Activated CD8-positive, alpha-beta T cell treated with anti-CD3 and anti-CD28 coated beads for 36 hours (primary cell): ENCODE measurements at regions not wholly inside any gene's neighbourhood (a gene's known extent, or its start where the extent isn't known, plus 50 kb on each side); places are given as distances from the start of the nearest gene placed in this dataset.

ENCODE experiments used
- ATAC-seq: fragments of 200-7000 bp; cut with Tn5 transposase; one replicate; pipeline ENCODE4 v1.10.0; 2021; ENCODE audit warnings: mild to moderate bottlenecking, moderate library complexity
- CTCF ChIA-PET: fragments of 350-600 bp; sonication (Branson Sonifier 250); formaldehyde crosslinking; loops from one replicate; lab custom pipeline; 2021; ENCODE audit warnings: antibody characterized with exemption; lab: Charles Lee
- POLR2A ChIA-PET: fragments of 350-600 bp; sonication (Branson Sonifier 250); formaldehyde crosslinking; loops from one replicate; lab custom pipeline; 2021; ENCODE audit warnings: antibody characterized with exemption; lab: Charles Lee
- DNase-seq: peaks from one replicate; pipeline ENCODE4 v3.0.0-alpha.2; 2020
- H3K27ac Mint-ChIP-seq: one replicate; pipeline ENCODE4 v1.8.0; 2021; ENCODE audit warnings: mild to moderate bottlenecking, mixed read lengths
- H3K27me3 Mint-ChIP-seq: one replicate; pipeline ENCODE4 v1.8.0; 2021; ENCODE audit warnings: mixed read lengths
- H3K36me3 Mint-ChIP-seq: one replicate; pipeline ENCODE4 v1.8.0; 2021; ENCODE audit warnings: low read depth, mixed read lengths
- H3K4me1 Mint-ChIP-seq: one replicate; pipeline ENCODE4 v1.8.0; 2021; ENCODE audit warnings: low read depth, mixed read lengths
- H3K4me3 Mint-ChIP-seq: one replicate; pipeline ENCODE4 v1.8.0; 2021; ENCODE audit warnings: mild to moderate bottlenecking, moderate library complexity, mixed read lengths
- H3K9me3 Mint-ChIP-seq: one replicate; pipeline ENCODE4 v1.8.0; 2021; ENCODE audit warnings: mixed read lengths
- CTCF ChIP-seq: fragments of 200-600 bp; IDR thresholded peaks from one replicate; pipeline ENCODE4 v1.8.0; 2022; ENCODE audit warnings: antibody characterized with exemption, mild to moderate bottlenecking
- intact Hi-C: fragments of 100-400 bp; cut with micrococcal nuclease; formaldehyde crosslinking; loops from one replicate; pipeline ENCODE4 v1.10.0; 2022

GRCh38 chr2:120670771-120671480 is 64.7 kb upstream of the GLI2 start:
- ChIA-PET CTCF (interaction anchor here (1.6 kb wide), 1 partner anchor 10 kb away, joined by 7 read pairs; no protein-coding TSS in a partner anchor), POLR2A (no interaction called here)
- Mint-ChIP-seq H3K36me3 (peaks cover 1% of the 10 kb centered on the region), H3K9me3 (peaks cover 11% of the 10 kb centered on the region), H3K4me3 (no peak overlapping the region), H3K27me3 (peaks cover 21% of the 10 kb centered on the region), H3K27ac (no peak overlapping the region), H3K4me1 (peaks cover 3% of the 10 kb centered on the region)
- DNase-seq, result no peak
- intact Hi-C loops, result no loop called here
- no peak for TF ChIP-seq CTCF
- ATAC-seq, result no peak

DNA sequence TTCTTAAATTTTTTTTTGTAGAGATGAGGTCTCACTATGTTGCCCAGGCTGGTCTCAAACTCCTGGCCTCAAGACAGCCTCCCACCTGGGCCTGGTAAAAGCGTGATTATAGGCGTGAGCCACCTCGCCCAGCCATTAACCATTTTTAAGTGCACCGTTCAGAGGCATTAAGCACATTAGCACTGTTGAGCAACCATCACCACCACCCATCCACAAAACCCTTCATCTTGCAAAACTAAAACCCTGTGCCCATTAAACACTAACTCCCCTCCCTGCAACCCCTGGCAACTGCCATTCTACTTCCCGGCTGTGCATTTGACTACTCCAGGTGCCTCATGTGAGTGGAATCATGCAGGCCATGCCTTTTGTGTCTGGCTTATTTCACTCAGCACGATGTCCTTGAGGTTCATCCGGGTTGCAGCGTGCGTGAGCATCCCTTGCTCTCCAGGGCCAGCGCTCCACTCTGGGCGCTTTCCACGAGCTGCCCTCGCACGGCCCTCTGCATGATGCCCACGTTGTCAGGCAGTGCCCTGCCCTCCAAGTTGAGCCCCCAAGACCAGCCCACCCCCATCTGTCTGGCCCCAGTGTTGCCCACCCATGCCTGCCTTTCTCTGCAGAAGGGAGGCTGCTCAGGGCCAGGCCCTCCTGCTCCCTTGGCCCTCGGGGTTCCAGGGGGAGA is 63.0 kb upstream of the GLI2 start:
- TF ChIP-seq CTCF, result no peak
- no peak for DNase-seq
- CTCF ChIA-PET, result no interaction called here
- no peak for ATAC-seq
- POLR2A ChIA-PET, result no interaction called here
- Mint-ChIP-seq H3K4me1 (peaks cover 3% of the 10 kb centered on the region), H3K27ac (no peak overlapping the region), H3K27me3 (peaks cover 27% of the 10 kb centered on the region), H3K36me3 (no peaks in the 10 kb centered on the region), H3K9me3 (peaks cover 3% of the 10 kb centered on the region), H3K4me3 (no peak overlapping the region)
- intact Hi-C loops, result no loop called here

- Mint-ChIP-seq H3K27ac (no peak overlapping the region), H3K4me1 (peaks cover 3% of the 10 kb centered on the region), H3K36me3 (no peaks in the 10 kb centered on the region), H3K4me3 (no peak overlapping the region), H3K27me3 (peaks cover 26% of the 10 kb centered on the region), H3K9me3 (no peaks in the 10 kb centered on the region)
- TF ChIP-seq CTCF, result no peak
- intact Hi-C loops, result no loop called here
- DNase-seq (no peak), ATAC-seq (no peak)
- POLR2A ChIA-PET, result no interaction called here
- CTCF ChIA-PET, result no interaction called here
Measured at GRCh38 chr2:120673205-120673550, 62.5 kb upstream of the GLI2 start.

DNA sequence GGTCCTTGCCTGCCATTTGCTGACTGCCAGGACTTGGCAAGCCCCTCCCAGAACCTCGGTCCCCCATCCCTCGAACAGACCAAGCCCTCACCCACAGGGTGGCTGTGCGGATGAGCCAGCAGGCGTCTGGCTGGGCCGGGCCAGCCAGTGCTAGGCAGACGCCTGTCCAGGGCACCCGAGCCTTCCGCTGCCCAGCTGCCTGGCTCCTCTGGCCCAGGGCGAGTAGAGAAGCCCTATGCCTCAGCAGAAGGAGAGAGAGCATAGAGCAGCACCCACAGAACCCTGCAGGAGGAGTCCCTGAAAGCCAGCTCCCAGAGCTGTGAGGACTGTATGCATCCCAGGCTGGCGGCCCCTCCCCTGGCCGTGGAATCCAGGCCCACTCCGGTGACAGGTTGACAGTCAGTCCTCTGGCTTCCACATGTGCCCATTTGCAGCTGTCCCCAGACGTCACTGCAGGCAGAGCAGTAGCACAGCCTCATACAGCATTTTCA is 62.1 kb upstream of the GLI2 start:
- Mint-ChIP-seq H3K9me3 (no peaks in the 10 kb centered on the region), H3K27ac (no peak overlapping the region), H3K4me1 (peaks cover 3% of the 10 kb centered on the region), H3K4me3 (no peak overlapping the region), H3K36me3 (no peaks in the 10 kb centered on the region), H3K27me3 (peaks cover 22% of the 10 kb centered on the region)
- CTCF ChIA-PET, result no interaction called here
- DNase-seq (no peak), ATAC-seq (no peak)
- intact Hi-C loops, result no loop called here
- no peak for TF ChIP-seq CTCF
- POLR2A ChIA-PET, result no interaction called here
